Fibroblast of gingiva (primary cell): ENCODE measurements at regions not wholly inside any gene's neighbourhood (a gene's known extent, or its start where the extent isn't known, plus 50 kb on each side); places are given as distances from the start of the nearest gene placed in this dataset.

Experiments
- DNase-seq: peaks from one replicate; pipeline ENCODE4 v3.0.0-alpha.2; 2011; ENCODE audit warnings: low read depth

GRCh38 chr3:39750712-39751111, 58.7 kb upstream of the MYRIP start:
- no peak for DNase-seq

GRCh38 chr3:39751286-39751685, 58.1 kb upstream of the MYRIP start:
- DNase-seq = no peak

- DNase-seq = no peak
Measured at GRCh38 chr3:39752019-39752637, 57.3 kb upstream of the MYRIP start.

- no peak for DNase-seq
Measured at GRCh38 chr3:39752751-39753150, 56.7 kb upstream of the MYRIP start.

- no peak for DNase-seq
Measured at GRCh38 chr3:39753391-39753790, 56.0 kb upstream of the MYRIP start.

GRCh38 chr3:39754549-39754948, 54.9 kb upstream of the MYRIP start:
- DNase-seq = no peak

GRCh38 chr3:39755100-39755499, 54.3 kb upstream of the MYRIP start:
- no peak for DNase-seq

GRCh38 chr3:39757307-39757706, 52.1 kb upstream of the MYRIP start:
- no peak for DNase-seq
